Panc1 (cell line): ENCODE measurements at regions not wholly inside any gene's neighbourhood (a gene's known extent, or its start where the extent isn't known, plus 50 kb on each side); places are given as distances from the start of the nearest gene placed in this dataset.

Experiments
- ATAC-seq: fragments of 200-7000 bp; cut with Tn5 transposase; 2 replicates; pipeline ENCODE4 v1.9.1; 2020; ENCODE audit warnings: mild to moderate bottlenecking, moderate library complexity
- BruUV-seq: library from RNA; stranded (reverse); fragments of 400-500 nt; replicated peaks from 2 replicates; lab custom pipeline; 2021; lab: Mats Ljungman, UMichigan
- CTCF ChIA-PET: fragments of 300-600 bp; sonication (Branson Sonifier 250); formaldehyde crosslinking; loops from one replicate; lab custom pipeline; 2022; ENCODE audit warnings: antibody characterized with exemption; lab: Charles Lee
- POLR2A ChIA-PET: fragments of 300-600 bp; sonication (Branson Sonifier 250); formaldehyde crosslinking; loops from one replicate; lab custom pipeline; 2022; ENCODE audit warnings: antibody characterized with exemption; lab: Charles Lee
- DNase-seq: peaks from one replicate; pipeline ENCODE4 v3.0.0-alpha.2; 2010; ENCODE audit warnings: low read depth, low spot score
- H3K27ac ChIP-seq: 2 replicates; pipeline ENCODE4 v1.5.1; 2011; ENCODE audit warnings: mild to moderate bottlenecking, low read length, inconsistent platforms
- H3K27me3 ChIP-seq: fragments of 200-500 bp; sonication (Bioruptor generic); 2 replicates; pipeline ENCODE4 v1.6.0; 2014; ENCODE audit warnings: low read length, inconsistent platforms; ENCODE audit not compliant: control insufficient read depth, insufficient read depth
- H3K36me3 ChIP-seq: fragments of 200-500 bp; sonication (Bioruptor generic); 2 replicates; pipeline ENCODE4 v1.5.1; 2014; ENCODE audit warnings: inconsistent platforms, mild to moderate bottlenecking, low read length, moderate library complexity; ENCODE audit not compliant: control insufficient read depth, insufficient read depth
- H3K4me1 ChIP-seq: 2 replicates; pipeline ENCODE4 v1.5.1; 2011; ENCODE audit warnings: inconsistent platforms, mild to moderate bottlenecking, low read length, moderate library complexity; ENCODE audit not compliant: control insufficient read depth, insufficient read depth
- H3K4me3 ChIP-seq, 2 experiments: 2 replicates each; pipeline ENCODE4 v1.5.1; 2011 to 2012; ENCODE audit warnings: low read depth in 2 of 2, low read length in 2 of 2, mild to moderate bottlenecking in 2 of 2, inconsistent platforms in 1 of 2, moderate library complexity in 1 of 2
- H3K9me3 ChIP-seq: fragments of 200-500 bp; sonication (Bioruptor generic); 2 replicates; pipeline ENCODE4 v1.5.1; 2014; ENCODE audit warnings: low read depth, mild to moderate bottlenecking, inconsistent platforms, low read length, moderate library complexity; ENCODE audit not compliant: control insufficient read depth, insufficient read depth
- CTCF ChIP-seq: fragments of 450-650 bp; IDR thresholded peaks from 2 replicates; pipeline ENCODE4 v1.5.1; 2017; ENCODE audit warnings: mild to moderate bottlenecking
- POLR2AphosphoS5 ChIP-seq: IDR thresholded peaks from 2 replicates; pipeline ENCODE4 v1.6.1; 2012; ENCODE audit warnings: mild to moderate bottlenecking, low read depth, low read length, moderate library complexity
- REST ChIP-seq, 2 experiments: IDR thresholded peaks; 2 replicates each; pipeline ENCODE4 v1.6.1; 2011 to 2012; ENCODE audit warnings: low read depth in 2 of 2, control low read depth in 1 of 2, low read length in 1 of 2, mild to moderate bottlenecking in 1 of 2, moderate library complexity in 1 of 2; ENCODE audit not compliant: insufficient read depth in 1 of 2
- SIN3A ChIP-seq: IDR thresholded peaks from 2 replicates; pipeline ENCODE4 v1.6.1; 2012; ENCODE audit warnings: low read depth, mild to moderate bottlenecking, low read length, moderate library complexity, borderline replicate concordance; ENCODE audit not compliant: insufficient read depth
- TCF7L2 ChIP-seq: IDR thresholded peaks from 2 replicates; pipeline ENCODE4 v1.6.1; 2011; ENCODE audit warnings: mild to moderate bottlenecking, low read depth, low read length, inconsistent platforms
- in situ Hi-C: cut with HindIII; loops from 2 replicates; pipeline ENCODE4 v1.10.0; 2016; ENCODE audit warnings: low sequenced_read_pairs, low pct_unique_long_range_greater_than_20kb
- intact Hi-C: fragments of 100-400 bp; cut with micrococcal nuclease; formaldehyde crosslinking; loops from one replicate; pipeline ENCODE4 v1.10.0; 2022; ENCODE audit not compliant: unreplicated experiment

GRCh38 chr16:13322336-13322735 is 420.9 kb downstream of the SHISA9 start:
- DNase-seq (no peak), ATAC-seq (no peak)
- H3K4me3 ChIP-seq, result no peak overlapping the region
- BruUV-seq, result no TSS peak
- CTCF ChIA-PET, result interaction anchor here (0.6 kb wide), 1 partner anchor 181 kb away, joined by 4 read pairs; no protein-coding TSS in a partner anchor
- in situ Hi-C loops (no loop called here), intact Hi-C loops (no loop called here)
- no peaks in the 10 kb centered on the region for H3K4me1 ChIP-seq
- POLR2A ChIA-PET, result no interaction called here
- no peaks in the 10 kb centered on the region for H3K36me3 ChIP-seq
- no peak overlapping the region for H3K27ac ChIP-seq
- H3K9me3 ChIP-seq, result no peaks in the 10 kb centered on the region
- TF ChIP-seq POLR2AphosphoS5 (no peak), SIN3A (no peak), REST (IDR thresholded peaks at IDR 0.05; ENCODE audit: insufficient read depth in 1 of 2, low read depth in 2 of 2, low read length in 1 of 2) (no peak), TCF7L2 (no peak), CTCF (no peak)
- H3K27me3 ChIP-seq, result no peaks in the 10 kb centered on the region

- DNase-seq (no peak), ATAC-seq (no peak)
- intact Hi-C loops (no loop called here), in situ Hi-C loops (no loop called here)
- Histone ChIP-seq H3K27me3 (no peaks in the 10 kb centered on the region), H3K4me3 (no peak overlapping the region), H3K4me1 (no peaks in the 10 kb centered on the region), H3K9me3 (no peaks in the 10 kb centered on the region), H3K27ac (no peak overlapping the region), H3K36me3 (no peaks in the 10 kb centered on the region)
- ChIA-PET POLR2A (no interaction called here), CTCF (no interaction called here)
- BruUV-seq, result no TSS peak
- TF ChIP-seq SIN3A (no peak), TCF7L2 (no peak), REST (IDR thresholded peaks at IDR 0.05; ENCODE audit: insufficient read depth in 1 of 2, low read depth in 2 of 2, low read length in 1 of 2) (no peak), CTCF (no peak), POLR2AphosphoS5 (no peak)
Observed at GRCh38 chr16:13324851-13325250, 423.5 kb downstream of the SHISA9 start.
